Right cardiac atrium (tissue), 5 donors: ENCODE measurements at regions not wholly inside any gene's neighbourhood (a gene's known extent, or its start where the extent isn't known, plus 50 kb on each side); places are given as distances from the start of the nearest gene placed in this dataset.

Experiments
- ATAC-seq, 2 donors: fragments of 200-7000 bp; cut with Tn5 transposase; one replicate each; pipeline versions ENCODE4 v1.8.0 to v1.9.1; 2020; ENCODE audit warnings: moderate library complexity in 2 of 2, mild to moderate bottlenecking in 1 of 2
- DNase-seq, 3 donors: peaks; one replicate each; pipeline ENCODE4 v3.0.0-alpha.2; 2020
- H3K27ac ChIP-seq: one replicate; pipeline ENCODE4 v1.5.1; 2013; ENCODE audit warnings: mild to moderate bottlenecking, low read length, control low read depth, moderate library complexity
- H3K27me3 ChIP-seq: one replicate; pipeline ENCODE4 v1.6.1; 2013; ENCODE audit not compliant: control insufficient read depth, insufficient read depth
- H3K4me1 ChIP-seq: one replicate; pipeline ENCODE4 v1.6.1; 2013; ENCODE audit warnings: low read length; ENCODE audit not compliant: control insufficient read depth, insufficient read depth
- H3K4me3 ChIP-seq: one replicate; pipeline ENCODE4 v1.5.1; 2013; ENCODE audit warnings: low read length, control low read depth
- H3K9me3 ChIP-seq: one replicate; pipeline ENCODE4 v1.6.1; 2013; ENCODE audit warnings: low read length; ENCODE audit not compliant: control insufficient read depth
- WGBS: extraction: QIAGEN DNeasy Blood & Tissue Kit; methylation state at CpG from one replicate; pipeline ENCODE4 v1.1.7; 2013; 5-methylcytosine and 5-hydroxymethylcytosine counted together
- intact Hi-C, 4 donors: fragments of 100-400 bp; cut with DNase I; formaldehyde crosslinking; loops; one replicate each; pipeline versions ENCODE4 v1.11.0 to v1.14.0; 2022 to 2023
- donor health status: healthy with polysubstance abuse.
- donor health status: DM: no; HTN: yes; CAD: no.
- donor health status: DM: no; HTN: no; CAD: no.
- donor health status: DM: no; HTN: yes; CAD: no; lungs with severe emphysema.
- donor health status: DM: yes; HTN: yes; CAD: no.

GRCh38 chr5:88542786-88543185, 274.1 kb upstream of the TMEM161B start:
- H3K4me1 ChIP-seq: no peaks in the 10 kb centered on the region
- no peak overlapping the region for H3K27ac ChIP-seq
- no peaks in the 10 kb centered on the region for H3K9me3 ChIP-seq
- intact Hi-C loops: no loop called here
- no peak for DNase-seq
- no peak overlapping the region for H3K4me3 ChIP-seq
- no peak for ATAC-seq
- H3K27me3 ChIP-seq: no peaks in the 10 kb centered on the region

DNA sequence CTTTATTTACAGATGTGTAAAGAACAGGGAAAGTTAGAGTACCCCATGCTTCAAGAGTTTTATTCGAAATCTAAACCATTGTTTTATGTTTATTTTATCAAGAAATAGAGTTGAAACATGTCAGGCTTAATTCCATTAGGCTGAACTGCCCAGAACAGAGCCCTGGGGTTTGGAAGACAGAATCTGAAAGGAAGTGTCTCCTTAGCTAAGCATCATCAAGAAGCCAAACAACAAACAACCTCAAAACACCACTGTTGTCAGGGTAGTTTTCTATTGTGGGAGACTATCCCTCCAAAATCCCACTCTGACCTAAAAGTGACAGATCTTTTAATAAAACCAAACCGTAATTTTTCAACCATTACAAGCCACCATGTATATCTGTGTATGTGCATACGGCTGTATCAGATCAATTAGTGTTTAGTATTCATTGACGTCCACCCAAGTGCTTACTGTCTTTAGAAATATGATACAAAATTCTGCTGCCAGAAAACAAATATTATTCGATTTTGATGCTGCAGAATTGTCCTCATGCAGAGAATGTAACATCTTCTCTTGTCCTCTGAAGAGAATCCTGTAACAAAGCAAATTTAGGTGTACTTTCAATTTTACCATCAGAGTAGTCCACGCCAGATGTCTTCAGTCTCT, 271.9 kb upstream of the TMEM161B start:
- H3K4me3 ChIP-seq: no peak overlapping the region
- intact Hi-C loops: no loop called here
- no peaks in the 10 kb centered on the region for H3K9me3 ChIP-seq
- DNase-seq: no peak
- no peak overlapping the region for H3K27ac ChIP-seq
- H3K4me1 ChIP-seq: no peaks in the 10 kb centered on the region
- H3K27me3 ChIP-seq: no peaks in the 10 kb centered on the region
- WGBS: 80% methylated on average over 6 of the region's 6 CpGs
- ATAC-seq: no peak

DNA sequence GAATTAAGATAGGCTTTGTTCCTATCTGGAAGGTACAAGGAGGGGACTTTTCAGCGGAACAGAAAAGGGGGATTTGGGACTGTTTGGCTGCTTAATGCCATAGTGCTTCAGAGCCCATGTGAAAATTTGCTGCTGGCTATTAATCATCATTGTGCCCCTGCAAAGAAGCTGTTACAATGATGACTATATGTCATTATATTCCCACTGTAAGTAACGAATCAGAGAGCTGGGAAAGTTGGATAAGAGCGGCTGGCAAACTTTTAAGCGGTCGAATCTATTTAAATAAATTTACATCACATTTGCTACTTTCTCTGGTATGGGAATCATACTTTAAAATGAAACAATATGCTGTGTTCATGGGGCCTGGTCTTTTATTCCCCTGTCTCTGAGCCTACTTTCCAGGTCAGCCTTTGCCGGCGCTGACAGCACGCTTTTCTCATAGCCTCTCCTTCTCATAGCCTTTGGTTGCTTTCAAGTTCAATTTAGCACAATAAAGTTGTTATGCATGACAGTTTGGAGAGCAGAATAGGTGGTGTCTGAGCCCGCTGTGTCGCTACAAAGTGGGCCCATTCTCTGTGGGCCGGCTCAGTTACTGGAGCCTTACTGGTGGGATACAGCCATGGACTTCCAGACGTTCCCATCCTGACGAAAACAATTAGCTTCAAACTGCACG, 271.2 kb upstream of the TMEM161B start:
- intact Hi-C loops: no loop called here
- Histone ChIP-seq H3K4me3 (no peak overlapping the region), H3K27me3 (no peaks in the 10 kb centered on the region), H3K4me1 (no peaks in the 10 kb centered on the region), H3K9me3 (no peaks in the 10 kb centered on the region), H3K27ac (no peak overlapping the region)
- WGBS: 40% methylated on average over 14 of the region's 14 CpGs
- DNase-seq (peak in 1 of 3 donors; percentile 27), ATAC-seq (no peak)

GRCh38 chr5:88539026-88539425, 270.4 kb upstream of the TMEM161B start:
- Histone ChIP-seq H3K4me3 (no peak overlapping the region), H3K27ac (no peak overlapping the region), H3K9me3 (no peaks in the 10 kb centered on the region), H3K27me3 (no peaks in the 10 kb centered on the region), H3K4me1 (no peaks in the 10 kb centered on the region)
- intact Hi-C loops: no loop called here
- DNase-seq (no peak), ATAC-seq (no peak)
- WGBS: 64% methylated on average over 4 of the region's 4 CpGs

DNA sequence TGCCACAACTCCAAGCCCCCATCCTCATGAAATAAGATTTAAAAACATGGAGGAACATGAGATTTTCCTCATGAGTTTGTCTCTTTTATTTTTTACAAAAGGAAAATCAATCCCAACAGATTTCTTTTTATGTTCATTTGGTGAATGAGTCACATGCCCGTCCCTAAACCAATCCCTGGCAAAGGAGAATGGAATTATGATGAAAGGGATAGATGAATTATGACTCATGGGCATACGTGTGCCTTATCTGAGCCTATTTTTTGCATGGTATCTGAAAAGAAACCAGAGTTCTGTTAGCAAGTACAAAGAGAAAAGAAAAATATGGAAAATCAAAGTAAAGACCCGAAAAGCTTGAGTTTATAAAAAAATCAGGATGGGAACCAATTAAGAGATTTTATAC, 267.5 kb upstream of the TMEM161B start:
- WGBS: 51% methylated on average over 3 of the region's 3 CpGs

DNA sequence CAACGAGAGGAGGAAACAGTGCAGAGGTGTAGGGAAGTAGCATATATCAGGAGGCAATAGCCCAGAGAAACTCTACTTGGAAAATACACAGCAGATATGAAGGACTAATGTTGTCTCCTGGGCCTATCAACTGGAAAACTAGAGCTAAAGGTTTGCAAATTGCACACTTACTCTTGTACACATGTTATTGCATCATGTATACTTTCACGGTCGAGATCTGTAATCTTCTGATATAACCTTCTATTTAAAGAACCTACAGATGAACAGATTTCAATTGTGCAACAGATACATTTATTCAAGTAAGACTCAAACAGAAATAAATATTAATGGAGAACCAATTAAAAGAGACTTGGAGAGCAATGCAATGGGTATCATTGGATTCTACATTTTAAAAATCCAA, 256.3 kb upstream of the TMEM161B start:
- intact Hi-C loops: no loop called here
- no peak for ATAC-seq
- no peak overlapping the region for H3K4me3 ChIP-seq
- H3K9me3 ChIP-seq: no peaks in the 10 kb centered on the region
- H3K27ac ChIP-seq: no peak overlapping the region
- no peaks in the 10 kb centered on the region for H3K4me1 ChIP-seq
- 78% methylated on average over 3 of the region's 3 CpGs for WGBS
- DNase-seq: no peak
- H3K27me3 ChIP-seq: no peaks in the 10 kb centered on the region

More for the DNA sequence above, 267.5 kb upstream of the TMEM161B start:
- H3K4me1 ChIP-seq: no peaks in the 10 kb centered on the region
- H3K4me3 ChIP-seq: no peak overlapping the region
- no peak overlapping the region for H3K27ac ChIP-seq
- DNase-seq (no peak), ATAC-seq (no peak)
- H3K27me3 ChIP-seq: no peaks in the 10 kb centered on the region
- intact Hi-C loops: no loop called here
- no peaks in the 10 kb centered on the region for H3K9me3 ChIP-seq

GRCh38 chr5:88519066-88519465, 250.4 kb upstream of the TMEM161B start:
- Histone ChIP-seq H3K27ac (no peak overlapping the region), H3K4me1 (no peaks in the 10 kb centered on the region), H3K9me3 (no peaks in the 10 kb centered on the region), H3K27me3 (no peaks in the 10 kb centered on the region), H3K4me3 (no peak overlapping the region)
- no peak for ATAC-seq
- intact Hi-C loops: no loop called here
- DNase-seq: no peak

DNA sequence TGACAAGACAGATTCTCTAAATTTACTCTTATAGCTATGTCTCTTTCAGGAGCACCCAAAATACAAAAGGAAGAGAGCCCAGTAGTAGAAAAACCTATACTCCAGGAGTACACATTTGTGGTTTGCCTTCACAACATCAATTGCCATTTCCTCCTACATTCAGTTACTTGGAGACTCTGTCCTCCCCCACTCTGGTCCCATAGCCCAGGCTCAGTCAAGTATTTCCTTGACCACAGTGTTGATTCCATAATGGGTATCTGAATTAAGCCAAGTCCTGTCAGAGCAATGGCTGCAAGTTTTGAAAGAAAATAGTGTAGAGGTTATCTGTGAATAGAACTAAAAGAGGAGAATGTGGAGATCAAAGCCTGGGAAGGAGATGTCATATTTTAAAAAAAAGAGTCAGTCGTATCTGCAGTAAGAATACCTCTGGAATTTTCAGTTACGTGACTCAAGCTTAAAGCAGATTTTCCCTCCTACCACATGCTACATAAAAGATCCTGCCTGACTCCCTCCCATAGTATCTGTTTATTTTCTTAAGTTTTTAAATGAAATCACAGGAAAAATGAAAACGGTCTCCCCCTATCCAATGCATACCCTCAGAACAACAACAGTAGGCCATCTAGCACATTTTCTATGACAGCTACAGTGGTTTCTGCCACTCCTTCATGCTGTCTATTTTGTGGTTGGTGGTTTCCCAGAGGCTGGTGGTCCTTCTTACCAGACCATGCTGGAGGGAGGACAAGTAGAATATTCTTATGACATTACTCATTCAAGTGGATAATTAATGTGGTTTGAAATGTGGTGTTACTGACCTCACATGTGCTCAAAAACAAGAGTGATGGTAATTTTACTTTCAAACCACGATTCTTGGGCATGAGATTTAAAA, 249.7 kb upstream of the TMEM161B start:
- H3K27ac ChIP-seq: no peak overlapping the region
- H3K9me3 ChIP-seq: no peaks in the 10 kb centered on the region
- no peaks in the 10 kb centered on the region for H3K4me1 ChIP-seq
- 78% methylated on average over 4 of the region's 4 CpGs for whole genome bisulfite sequencing
- intact Hi-C loops: no loop called here
- no peak overlapping the region for H3K4me3 ChIP-seq
- ATAC-seq: no peak
- no peak for DNase-seq
- H3K27me3 ChIP-seq: no peaks in the 10 kb centered on the region

DNA sequence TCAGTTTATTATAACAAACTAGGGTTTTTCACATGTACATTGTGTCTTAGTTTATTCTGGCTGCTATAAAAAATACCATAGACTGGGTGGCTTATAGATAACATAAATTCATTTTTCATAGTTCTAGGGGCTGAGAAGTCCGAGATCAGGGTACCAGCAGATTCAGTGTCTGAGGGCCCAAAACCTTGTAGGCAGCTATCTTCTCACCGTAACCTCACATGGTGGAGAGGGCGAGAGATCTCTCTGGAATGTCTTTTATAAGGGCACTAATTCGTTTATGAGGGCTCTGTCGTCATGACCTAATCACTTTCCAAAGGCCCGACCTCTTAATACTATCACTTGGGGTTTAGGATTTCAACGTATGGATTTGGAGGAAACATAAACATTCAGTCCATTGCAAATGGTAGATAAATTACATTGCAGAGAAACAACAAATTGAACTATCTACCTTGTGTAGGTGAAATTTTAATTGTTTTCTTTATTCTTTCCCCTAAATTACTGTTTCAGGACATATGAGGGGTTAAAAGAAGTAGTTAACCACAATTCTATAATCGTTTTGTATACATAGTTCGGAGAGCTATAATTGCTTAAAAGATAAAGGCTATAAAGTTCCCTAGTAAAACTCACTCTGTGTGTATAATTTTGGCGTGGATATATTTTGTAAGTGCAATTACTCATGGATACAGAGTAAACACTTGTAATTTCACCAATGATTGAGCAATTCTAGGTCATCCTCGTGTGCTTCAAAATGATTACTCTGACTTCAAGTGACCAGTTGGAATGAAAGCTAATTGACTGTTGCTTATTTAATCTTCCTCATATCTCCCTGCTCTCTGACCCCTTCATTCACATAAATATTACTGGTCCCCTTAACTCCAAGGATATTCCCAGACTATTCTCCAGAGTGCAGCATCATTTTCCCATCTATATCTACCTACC, 247.5 kb upstream of the TMEM161B start:
- no peak for ATAC-seq
- Histone ChIP-seq H3K4me3 (no peak overlapping the region), H3K9me3 (no peaks in the 10 kb centered on the region), H3K27me3 (no peaks in the 10 kb centered on the region), H3K4me1 (no peaks in the 10 kb centered on the region), H3K27ac (no peak overlapping the region)
- intact Hi-C loops: no loop called here
- 57% methylated on average over 11 of the region's 11 CpGs for WGBS
- DNase-seq: no peak

- 98% methylated on average over 1 of the region's 1 CpG for WGBS
- ATAC-seq: no peak
These were observed 246.4 kb upstream of the TMEM161B start for GRCh38 chr5:88515068-88515467.

More at GRCh38 chr5:88515068-88515467, 246.4 kb upstream of the TMEM161B start:
- no peaks in the 10 kb centered on the region for H3K9me3 ChIP-seq
- intact Hi-C loops: no loop called here
- no peak for DNase-seq
- no peak overlapping the region for H3K4me3 ChIP-seq
- no peaks in the 10 kb centered on the region for H3K4me1 ChIP-seq
- no peak overlapping the region for H3K27ac ChIP-seq
- no peaks in the 10 kb centered on the region for H3K27me3 ChIP-seq
